Activated naive CD8-positive, alpha-beta T cell treated with anti-CD3 and anti-CD28 coated beads for 36 hours (primary cell): ENCODE measurements at regions not wholly inside any gene's neighbourhood (a gene's known extent, or its start where the extent isn't known, plus 50 kb on each side); places are given as distances from the start of the nearest gene placed in this dataset.

Experiments used
- DNase-seq: peaks from one replicate; pipeline ENCODE4 v3.0.0; 2021
- H3K27ac Mint-ChIP-seq: one replicate; pipeline ENCODE4 v1.8.0; 2022; ENCODE audit warnings: mild to moderate bottlenecking, moderate library complexity, mixed read lengths
- H3K27me3 Mint-ChIP-seq: one replicate; pipeline ENCODE4 v1.8.0; 2022; ENCODE audit warnings: mild to moderate bottlenecking, mixed read lengths
- H3K36me3 Mint-ChIP-seq: one replicate; pipeline ENCODE4 v1.8.0; 2021; ENCODE audit warnings: mild to moderate bottlenecking, mixed read lengths
- H3K4me1 Mint-ChIP-seq: one replicate; pipeline ENCODE4 v1.8.0; 2021; ENCODE audit warnings: mixed read lengths
- H3K4me3 Mint-ChIP-seq: one replicate; pipeline ENCODE4 v1.8.0; 2022; ENCODE audit warnings: mild to moderate bottlenecking, moderate library complexity, mixed read lengths
- H3K9me3 Mint-ChIP-seq: one replicate; pipeline ENCODE4 v1.8.0; 2022; ENCODE audit warnings: mixed read lengths

GRCh38 chr9:81375187-81376100 is 313.9 kb downstream of the TLE1 start:
- Mint-ChIP-seq H3K36me3 (no peaks in the 10 kb centered on the region), H3K4me3 (no peak overlapping the region), H3K9me3 (no peaks in the 10 kb centered on the region), H3K4me1 (no peaks in the 10 kb centered on the region), H3K27me3 (no peaks in the 10 kb centered on the region), H3K27ac (no peak overlapping the region)
- no peak for DNase-seq

GRCh38 chr9:81374459-81375186 is 314.7 kb downstream of the TLE1 start:
- no peak for DNase-seq
- Mint-ChIP-seq H3K27ac (no peak overlapping the region), H3K36me3 (no peaks in the 10 kb centered on the region), H3K4me3 (no peak overlapping the region), H3K27me3 (no peaks in the 10 kb centered on the region), H3K9me3 (no peaks in the 10 kb centered on the region), H3K4me1 (no peaks in the 10 kb centered on the region)

- DNase-seq = no peak
- no peaks in the 10 kb centered on the region for H3K36me3 Mint-ChIP-seq
- H3K27ac Mint-ChIP-seq = no peak overlapping the region
- H3K4me1 Mint-ChIP-seq = no peaks in the 10 kb centered on the region
- no peaks in the 10 kb centered on the region for H3K27me3 Mint-ChIP-seq
- no peak overlapping the region for H3K4me3 Mint-ChIP-seq
- no peaks in the 10 kb centered on the region for H3K9me3 Mint-ChIP-seq
Measured at GRCh38 chr9:81373294-81373693, 316.1 kb downstream of the TLE1 start.

GRCh38 chr9:81372628-81373191 is 316.6 kb downstream of the TLE1 start:
- no peaks in the 10 kb centered on the region for H3K4me1 Mint-ChIP-seq
- no peak for DNase-seq
- no peaks in the 10 kb centered on the region for H3K36me3 Mint-ChIP-seq
- no peak overlapping the region for H3K27ac Mint-ChIP-seq
- no peak overlapping the region for H3K4me3 Mint-ChIP-seq
- H3K9me3 Mint-ChIP-seq = no peaks in the 10 kb centered on the region
- H3K27me3 Mint-ChIP-seq = no peaks in the 10 kb centered on the region

GRCh38 chr9:81371824-81372223 is 317.5 kb downstream of the TLE1 start:
- H3K36me3 Mint-ChIP-seq = no peaks in the 10 kb centered on the region
- no peak for DNase-seq
- no peaks in the 10 kb centered on the region for H3K27me3 Mint-ChIP-seq
- H3K27ac Mint-ChIP-seq = no peak overlapping the region
- H3K4me1 Mint-ChIP-seq = no peaks in the 10 kb centered on the region
- H3K9me3 Mint-ChIP-seq = no peaks in the 10 kb centered on the region
- no peak overlapping the region for H3K4me3 Mint-ChIP-seq

GRCh38 chr9:81370650-81371049 is 318.7 kb downstream of the TLE1 start:
- no peak overlapping the region for H3K27ac Mint-ChIP-seq
- no peak for DNase-seq
- peaks cover 3% of the 10 kb centered on the region for H3K9me3 Mint-ChIP-seq
- no peaks in the 10 kb centered on the region for H3K27me3 Mint-ChIP-seq
- H3K4me3 Mint-ChIP-seq = no peak overlapping the region
- no peaks in the 10 kb centered on the region for H3K36me3 Mint-ChIP-seq
- no peaks in the 10 kb centered on the region for H3K4me1 Mint-ChIP-seq

- Mint-ChIP-seq H3K36me3 (no peaks in the 10 kb centered on the region), H3K9me3 (peaks cover 5% of the 10 kb centered on the region), H3K4me1 (no peaks in the 10 kb centered on the region), H3K27ac (no peak overlapping the region), H3K27me3 (no peaks in the 10 kb centered on the region), H3K4me3 (no peak overlapping the region)
- DNase-seq = no peak
Measured at GRCh38 chr9:81370096-81370495, 319.3 kb downstream of the TLE1 start.

- no peaks in the 10 kb centered on the region for H3K27me3 Mint-ChIP-seq
- no peak overlapping the region for H3K4me3 Mint-ChIP-seq
- peaks cover 13% of the 10 kb centered on the region for H3K9me3 Mint-ChIP-seq
- no peak overlapping the region for H3K27ac Mint-ChIP-seq
- no peaks in the 10 kb centered on the region for H3K36me3 Mint-ChIP-seq
- H3K4me1 Mint-ChIP-seq = no peaks in the 10 kb centered on the region
- DNase-seq = no peak
Measured at GRCh38 chr9:81369121-81369520, 320.2 kb downstream of the TLE1 start.

GRCh38 chr9:81363916-81364480 is 325.3 kb downstream of the TLE1 start:
- Mint-ChIP-seq H3K9me3 (peaks cover 13% of the 10 kb centered on the region), H3K27me3 (no peaks in the 10 kb centered on the region), H3K27ac (no peak overlapping the region), H3K36me3 (no peaks in the 10 kb centered on the region), H3K4me1 (no peaks in the 10 kb centered on the region), H3K4me3 (no peak overlapping the region)
- DNase-seq = no peak

- H3K27ac Mint-ChIP-seq = no peak overlapping the region
- H3K9me3 Mint-ChIP-seq = peaks cover 12% of the 10 kb centered on the region
- DNase-seq = no peak
- H3K4me1 Mint-ChIP-seq = no peaks in the 10 kb centered on the region
- no peaks in the 10 kb centered on the region for H3K27me3 Mint-ChIP-seq
- H3K36me3 Mint-ChIP-seq = no peaks in the 10 kb centered on the region
- no peak overlapping the region for H3K4me3 Mint-ChIP-seq
Measured at GRCh38 chr9:81361296-81361695, 328.1 kb downstream of the TLE1 start.

- no peaks in the 10 kb centered on the region for H3K9me3 Mint-ChIP-seq
- H3K27ac Mint-ChIP-seq = no peak overlapping the region
- DNase-seq = no peak
- no peaks in the 10 kb centered on the region for H3K36me3 Mint-ChIP-seq
- H3K4me1 Mint-ChIP-seq = no peaks in the 10 kb centered on the region
- H3K4me3 Mint-ChIP-seq = no peak overlapping the region
- peaks cover 3% of the 10 kb centered on the region for H3K27me3 Mint-ChIP-seq
Measured at GRCh38 chr9:81351166-81351565, 338.2 kb downstream of the TLE1 start.

- Mint-ChIP-seq H3K36me3 (no peaks in the 10 kb centered on the region), H3K27me3 (no peaks in the 10 kb centered on the region), H3K27ac (no peak overlapping the region), H3K9me3 (peaks cover 1% of the 10 kb centered on the region), H3K4me1 (no peaks in the 10 kb centered on the region), H3K4me3 (no peak overlapping the region)
- DNase-seq = no peak
Measured at GRCh38 chr9:81344366-81344765, 345.0 kb downstream of the TLE1 start.

- peaks cover 10% of the 10 kb centered on the region for H3K9me3 Mint-ChIP-seq
- H3K27me3 Mint-ChIP-seq = no peaks in the 10 kb centered on the region
- H3K36me3 Mint-ChIP-seq = no peaks in the 10 kb centered on the region
- no peaks in the 10 kb centered on the region for H3K4me1 Mint-ChIP-seq
- no peak for DNase-seq
- H3K27ac Mint-ChIP-seq = no peak overlapping the region
- no peak overlapping the region for H3K4me3 Mint-ChIP-seq
Measured at GRCh38 chr9:81335879-81336421, 353.4 kb downstream of the TLE1 start.

GRCh38 chr9:81321551-81321950 is 367.8 kb downstream of the TLE1 start:
- no peak overlapping the region for H3K4me3 Mint-ChIP-seq
- no peak overlapping the region for H3K27ac Mint-ChIP-seq
- peaks cover 13% of the 10 kb centered on the region for H3K9me3 Mint-ChIP-seq
- no peaks in the 10 kb centered on the region for H3K4me1 Mint-ChIP-seq
- no peaks in the 10 kb centered on the region for H3K27me3 Mint-ChIP-seq
- no peaks in the 10 kb centered on the region for H3K36me3 Mint-ChIP-seq
- DNase-seq = no peak

GRCh38 chr9:81320909-81321482 is 368.4 kb downstream of the TLE1 start:
- no peaks in the 10 kb centered on the region for H3K27me3 Mint-ChIP-seq
- H3K4me1 Mint-ChIP-seq = no peaks in the 10 kb centered on the region
- peaks cover 12% of the 10 kb centered on the region for H3K9me3 Mint-ChIP-seq
- no peak for DNase-seq
- no peak overlapping the region for H3K4me3 Mint-ChIP-seq
- H3K27ac Mint-ChIP-seq = no peak overlapping the region
- H3K36me3 Mint-ChIP-seq = no peaks in the 10 kb centered on the region
